Fibroblast of skin of right biceps (primary cell): ENCODE measurements at regions not wholly inside any gene's neighbourhood (a gene's known extent, or its start where the extent isn't known, plus 50 kb on each side); places are given as distances from the start of the nearest gene placed in this dataset.
A peak's percentile ranks its signal among the peaks of the same experiment; 100 is the strongest.

ENCODE experiments used
- DNase-seq: peaks from one replicate; pipeline ENCODE4 v3.0.0-alpha.2; 2013

DNA sequence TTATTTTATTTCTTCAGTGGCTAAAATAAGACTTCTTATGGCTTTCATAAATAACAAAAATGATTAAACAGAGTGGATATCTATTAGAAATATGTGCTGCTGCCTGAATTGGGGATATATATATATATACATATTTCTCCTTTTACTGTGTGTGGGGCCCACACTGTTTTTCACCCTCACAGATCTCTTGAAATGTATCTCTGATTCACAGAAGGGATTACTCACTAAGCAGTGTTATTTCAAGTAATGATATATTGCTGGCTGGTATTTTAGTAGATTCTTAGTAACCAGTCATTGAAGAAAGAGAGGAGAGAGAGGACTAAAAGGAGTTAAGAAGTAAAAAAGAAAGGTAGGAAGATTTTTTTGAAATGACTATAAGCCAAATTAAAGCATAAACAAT lies 308.6 kb upstream of the NRP1 start:
- peak; percentile 90 for DNase-seq

DNA sequence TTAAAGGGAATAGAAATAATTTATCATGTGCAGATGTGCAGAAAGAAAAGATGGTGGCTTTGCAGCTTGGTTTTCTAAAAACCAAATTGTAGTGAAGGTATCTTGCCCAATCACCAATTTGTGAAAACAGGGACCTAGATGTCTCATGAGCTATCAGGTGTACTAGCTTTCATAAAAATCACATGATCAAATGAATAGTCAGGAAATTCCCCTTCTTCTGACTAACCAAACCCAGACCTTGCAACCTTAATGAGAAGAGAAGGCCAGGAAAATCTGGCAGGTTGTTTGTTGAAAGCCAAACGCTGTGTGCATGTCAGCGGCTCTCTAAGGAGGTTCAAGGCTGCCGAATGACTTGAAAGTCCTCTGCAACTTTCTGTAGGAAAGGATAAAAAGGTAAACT lies 304.4 kb upstream of the NRP1 start:
- no peak for DNase-seq

DNA sequence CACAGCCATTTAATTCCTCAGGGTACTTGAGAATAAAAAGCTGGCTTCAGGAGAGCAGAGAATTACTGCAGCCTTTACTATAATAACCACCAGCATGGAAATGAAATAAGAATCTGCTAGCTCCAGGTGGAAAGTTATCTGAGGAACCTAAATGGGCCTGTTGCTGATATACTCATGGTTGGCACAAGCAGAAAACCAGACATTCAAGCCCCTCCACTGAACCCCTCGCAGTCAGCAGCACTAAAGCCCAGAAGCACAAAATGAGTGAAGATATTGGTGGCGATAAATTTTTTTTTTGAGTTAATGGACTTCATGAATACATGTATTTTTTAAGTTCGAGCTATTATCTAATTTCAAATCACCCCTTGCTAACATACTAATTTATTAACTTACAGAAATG lies 303.9 kb upstream of the NRP1 start:
- DNase-seq: no peak

DNA sequence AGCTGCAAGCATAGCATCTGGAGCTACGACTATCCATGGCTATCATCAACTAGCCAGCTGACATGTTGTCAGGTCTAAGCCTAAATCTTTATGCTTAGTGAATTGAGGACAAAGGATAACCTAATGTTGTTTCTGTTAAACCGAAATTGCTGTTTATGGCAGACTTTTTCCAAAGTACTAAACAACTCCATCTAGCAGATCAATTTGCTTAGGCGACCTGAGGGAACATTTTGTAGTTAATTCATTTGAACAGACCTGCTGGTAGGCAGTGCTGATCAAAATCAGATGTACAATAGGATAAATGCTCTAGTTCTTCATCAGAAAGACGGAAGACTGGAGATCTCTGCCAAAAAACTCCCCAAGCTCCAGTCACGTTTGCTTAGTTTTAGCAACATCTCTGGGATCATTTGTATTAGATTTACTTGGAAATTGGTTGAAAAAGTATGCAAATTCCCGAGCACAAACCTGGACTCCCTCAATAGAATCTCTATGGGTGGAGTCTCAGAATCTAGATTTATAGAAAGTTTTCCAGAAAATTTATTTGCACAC lies 301.6 kb upstream of the NRP1 start:
- no peak for DNase-seq

DNA sequence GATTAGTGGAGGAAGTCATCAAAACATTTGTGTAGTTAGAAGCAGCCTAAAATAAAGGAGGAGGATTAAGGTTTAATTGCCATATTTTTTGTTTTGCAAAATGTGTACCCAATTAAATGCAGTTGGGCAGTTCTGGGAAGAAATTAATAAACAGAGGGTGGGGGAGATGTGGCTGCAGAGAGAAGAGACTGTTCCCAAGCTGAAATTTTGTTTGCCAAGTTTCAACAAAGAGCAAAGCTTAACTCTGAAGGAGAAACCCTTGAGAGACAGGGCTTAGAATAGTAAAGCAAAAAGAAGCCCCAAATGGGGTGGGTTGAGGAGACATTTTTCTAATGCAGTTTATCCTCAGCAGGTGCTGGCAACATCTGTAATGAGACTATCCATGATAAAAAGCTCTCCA lies 298.0 kb upstream of the NRP1 start:
- DNase-seq: no peak

DNA sequence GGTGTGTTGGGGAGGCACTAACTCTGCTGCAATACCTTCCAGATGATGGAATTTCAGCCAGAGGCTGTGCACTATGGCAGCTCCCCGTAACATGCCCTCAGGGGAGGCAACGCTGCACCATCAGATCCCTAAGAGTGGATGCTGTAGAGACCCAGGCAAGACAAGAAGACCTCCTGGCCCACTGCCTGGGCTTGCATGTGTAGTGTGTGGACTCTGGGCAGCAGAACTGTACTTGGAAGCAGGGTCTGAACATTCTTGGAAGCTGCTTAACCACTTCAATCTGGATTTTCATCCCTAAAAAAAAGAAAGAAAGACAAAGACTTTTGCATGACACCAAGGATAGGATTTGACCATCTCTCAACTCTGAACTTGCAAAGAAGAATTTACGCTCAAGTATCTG lies 297.5 kb upstream of the NRP1 start:
- no peak for DNase-seq

DNA sequence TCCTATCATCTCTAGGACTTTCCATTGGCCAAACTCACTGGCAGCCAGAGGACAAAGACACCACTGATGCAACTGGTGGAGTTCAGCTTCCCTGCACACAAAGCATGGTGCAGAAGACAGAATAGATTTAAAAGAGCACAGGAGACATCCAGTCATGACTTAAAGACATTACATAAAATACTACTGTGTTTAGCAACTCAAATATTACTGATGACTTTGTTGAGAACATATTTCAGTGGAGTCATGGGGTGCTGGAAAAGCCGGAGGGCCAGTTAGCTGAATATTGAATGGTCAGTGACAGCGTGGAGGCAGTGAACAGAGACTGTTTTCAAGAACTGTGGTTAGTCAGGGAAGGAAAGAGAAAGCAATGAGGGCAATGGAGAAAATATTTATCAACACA lies 296.3 kb upstream of the NRP1 start:
- DNase-seq: no peak

DNA sequence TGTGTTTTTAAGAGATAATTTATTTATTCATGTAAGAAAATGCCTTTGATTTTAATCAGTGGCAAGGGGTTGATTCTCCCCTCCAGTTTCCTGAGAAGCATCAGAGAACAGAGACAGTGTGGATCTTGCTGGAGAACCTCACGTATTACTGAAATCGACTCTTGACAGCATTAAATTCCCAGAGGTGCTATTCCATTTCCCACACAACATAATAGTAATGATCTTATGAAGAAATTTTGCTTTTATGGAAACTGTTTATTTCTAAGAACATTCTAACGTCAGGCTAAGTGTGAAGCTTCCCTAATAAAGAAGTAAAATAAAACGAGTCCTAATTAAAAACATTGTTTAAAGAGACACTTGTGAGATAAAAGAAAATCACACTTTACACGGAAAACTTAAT lies 293.1 kb upstream of the NRP1 start:
- no peak for DNase-seq

DNA sequence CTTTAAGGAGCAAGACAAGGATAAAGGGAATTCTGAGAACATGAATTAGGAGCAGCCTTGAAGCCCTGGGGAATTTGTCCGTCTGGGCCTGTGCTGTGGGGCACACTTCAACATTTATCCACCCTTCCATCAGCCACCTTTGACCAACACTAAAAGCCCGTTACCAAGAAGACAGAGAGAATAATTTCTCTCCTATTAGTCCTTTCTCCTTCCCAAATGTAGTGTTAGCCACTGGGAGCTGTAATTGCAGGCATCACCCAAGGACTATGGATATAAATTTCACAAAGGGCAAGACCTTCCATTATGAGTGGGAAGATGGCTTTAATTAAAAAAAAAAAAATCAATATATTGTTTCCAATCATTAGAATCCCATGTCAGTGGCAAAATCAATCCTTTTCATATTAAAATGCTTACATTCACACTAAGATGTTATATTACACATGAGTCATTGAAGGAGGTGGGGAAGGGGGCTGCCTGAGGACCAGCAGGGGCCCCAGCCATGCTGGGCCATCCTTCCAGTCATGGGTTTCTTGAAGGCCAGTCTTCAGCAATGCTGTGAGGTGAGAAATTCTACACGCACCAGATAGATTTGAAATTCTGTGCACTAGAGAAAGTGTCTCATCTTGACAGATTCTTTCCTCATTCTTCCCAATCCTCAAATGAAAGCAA lies 292.5 kb upstream of the NRP1 start:
- DNase-seq: no peak

DNA sequence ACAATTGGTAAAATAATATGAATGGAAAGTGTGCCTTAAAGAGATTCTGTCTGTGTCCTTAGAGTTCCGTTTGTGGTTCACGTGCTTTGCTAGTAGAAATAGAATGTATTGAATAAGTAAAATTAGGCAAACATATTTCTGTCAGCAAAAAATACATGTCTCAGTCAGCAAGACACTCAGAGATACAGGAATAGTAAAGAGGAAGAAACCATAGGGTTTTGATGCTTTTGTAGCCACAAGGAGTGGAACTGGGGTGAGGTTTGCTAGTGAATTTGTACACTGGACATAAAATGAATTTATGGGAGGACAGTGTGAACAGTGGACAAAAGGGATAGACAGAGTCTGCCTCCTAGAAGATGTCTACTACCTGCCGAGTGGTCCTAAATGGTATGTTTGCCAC lies 289.2 kb upstream of the NRP1 start:
- no peak for DNase-seq

DNA sequence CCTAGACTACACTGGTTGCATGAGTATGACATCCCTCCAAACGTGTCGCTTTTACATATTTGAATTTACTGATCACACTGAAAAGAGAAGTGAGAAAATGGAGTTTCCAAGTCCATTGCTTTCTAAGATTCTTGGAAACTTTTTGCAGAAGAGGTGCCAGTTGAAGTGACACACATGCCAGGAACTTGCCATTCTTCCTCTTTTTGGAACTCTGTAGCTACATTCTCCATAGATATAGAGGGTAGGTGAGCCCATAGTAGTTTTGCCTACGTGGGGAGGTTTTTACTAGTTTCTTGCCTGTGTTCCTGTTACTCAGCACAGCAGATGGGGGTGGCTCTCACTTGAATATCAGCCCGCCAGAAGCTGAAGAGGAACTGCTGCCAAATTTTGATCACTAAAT lies 286.6 kb upstream of the NRP1 start:
- DNase-seq: no peak

DNA sequence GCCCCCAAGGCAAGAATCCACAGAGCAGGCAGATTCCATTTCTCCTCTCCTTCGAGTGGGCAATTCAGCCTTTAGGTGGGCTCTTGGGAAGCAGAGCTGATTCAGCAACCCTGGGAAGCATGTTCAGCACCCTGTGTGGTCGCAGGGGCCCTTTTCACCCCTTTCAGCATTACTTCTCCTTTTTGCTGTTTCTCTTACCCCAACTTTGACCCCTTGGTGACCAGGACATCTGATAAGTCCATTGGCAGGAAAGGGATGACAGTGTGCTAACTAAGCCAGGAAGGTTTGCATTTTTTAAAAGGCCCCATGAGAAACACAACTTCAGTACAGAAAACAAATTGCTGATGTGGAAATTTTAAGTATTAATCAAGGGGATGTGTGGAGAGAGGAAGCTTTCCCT lies 283.7 kb upstream of the NRP1 start:
- no peak for DNase-seq

DNA sequence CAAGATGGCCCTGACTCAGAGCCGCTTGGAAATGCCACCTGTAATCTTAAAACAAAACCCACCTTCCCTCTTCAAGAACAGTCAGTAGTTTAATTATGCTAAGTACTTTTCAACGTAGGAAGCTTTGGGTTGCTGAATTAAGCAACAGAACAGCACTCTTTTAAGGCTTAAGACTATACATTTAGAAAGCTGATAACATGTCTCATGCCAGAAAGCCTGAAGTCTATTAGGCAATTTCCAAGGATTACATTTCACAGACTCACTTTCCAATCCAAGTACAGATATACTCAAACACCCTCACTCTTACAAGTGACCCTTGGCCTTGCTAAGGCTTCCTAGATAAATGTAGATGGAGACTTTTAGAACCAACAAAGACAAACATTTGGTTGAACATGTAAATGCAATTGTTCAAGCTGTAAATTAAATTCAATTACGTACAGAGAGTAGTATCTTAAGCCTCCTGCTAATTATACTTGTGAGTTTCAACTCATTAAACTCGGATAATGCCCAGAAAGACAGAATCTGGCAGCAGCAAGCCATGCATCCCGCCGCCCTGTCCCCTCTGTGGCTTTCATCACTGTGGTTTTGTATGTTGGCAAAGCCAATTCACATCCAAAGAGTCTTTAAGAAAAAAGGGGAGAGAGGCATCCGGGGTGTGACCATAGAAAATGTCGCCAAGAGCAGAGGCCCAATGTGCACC lies 283.1 kb upstream of the NRP1 start:
- DNase-seq: no peak

DNA sequence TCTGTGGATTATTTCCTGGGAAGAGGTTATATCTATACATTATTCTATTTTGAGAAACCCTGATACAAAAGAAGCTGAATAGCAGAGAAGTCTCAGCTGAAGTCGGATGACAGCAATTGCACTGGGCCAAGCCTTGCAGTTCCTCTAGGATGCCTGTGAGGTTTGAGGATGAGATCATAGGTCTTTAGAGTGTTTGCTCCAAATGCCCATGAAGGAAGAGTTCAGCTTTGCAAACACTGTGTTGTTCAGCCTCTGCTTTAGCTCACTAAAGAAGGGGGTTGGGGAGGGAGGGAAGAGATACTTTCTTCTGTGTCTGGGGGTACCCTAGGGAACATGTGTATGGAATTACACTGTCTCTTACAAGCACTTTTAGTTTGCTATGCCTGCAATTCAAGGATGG lies 282.5 kb upstream of the NRP1 start:
- DNase-seq: no peak

DNA sequence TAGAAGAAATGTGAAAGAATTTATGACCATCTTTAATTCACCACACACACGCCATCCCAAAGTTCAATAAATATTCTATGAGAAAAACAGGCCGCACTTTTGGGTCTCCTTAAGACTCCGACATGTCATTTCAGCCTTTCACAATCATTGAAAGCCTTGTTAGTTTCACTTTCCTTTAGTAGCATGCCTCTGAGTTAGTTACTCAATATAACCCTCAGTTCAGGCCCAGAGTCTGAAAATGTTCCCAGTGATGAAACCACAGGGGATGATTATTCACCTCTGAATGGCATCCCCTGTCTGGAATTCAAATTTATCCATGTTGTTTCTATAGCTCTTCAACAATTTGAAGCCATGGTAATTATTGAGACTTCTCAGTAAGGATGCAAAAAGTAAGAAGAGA lies 278.1 kb upstream of the NRP1 start:
- DNase-seq: peak; percentile 60

DNA sequence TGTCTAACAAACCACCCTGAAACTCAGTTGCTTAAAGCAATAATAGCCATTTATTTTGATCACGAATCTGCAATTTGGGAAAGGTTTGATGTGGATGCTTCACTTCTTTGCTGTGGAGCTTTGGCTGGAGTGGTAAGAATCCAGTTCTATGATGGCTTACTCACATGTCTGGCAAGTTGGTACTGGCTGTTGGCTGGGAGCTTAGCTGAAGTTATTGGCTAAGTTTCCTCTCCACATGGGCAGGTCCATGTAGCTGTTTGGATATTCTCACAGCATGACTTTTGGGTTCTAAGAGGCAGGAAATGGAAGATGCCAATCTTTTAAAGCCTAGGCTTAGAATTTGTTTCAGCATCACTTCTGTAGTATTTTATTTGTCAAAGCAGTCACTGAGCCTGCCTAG lies 277.6 kb upstream of the NRP1 start:
- no peak for DNase-seq

DNA sequence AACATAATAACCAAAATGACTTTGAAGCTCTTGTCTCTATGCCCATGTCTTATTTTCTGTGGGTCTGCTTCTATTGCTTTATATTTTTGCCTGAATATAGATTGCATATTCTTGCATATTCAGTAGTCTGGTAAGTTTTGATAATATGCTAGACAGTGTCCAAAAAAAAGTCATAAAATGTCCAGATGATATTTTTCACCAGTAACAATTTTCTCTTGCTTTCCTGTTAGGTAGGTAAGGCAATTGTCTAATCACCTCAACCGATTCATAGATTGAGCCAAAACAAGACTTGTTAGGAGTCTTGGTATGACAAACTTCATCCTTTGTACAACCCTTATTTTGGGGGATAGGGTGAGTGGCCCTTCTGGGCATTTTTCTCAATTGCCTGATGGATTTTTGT lies 277.0 kb upstream of the NRP1 start:
- DNase-seq: no peak

DNA sequence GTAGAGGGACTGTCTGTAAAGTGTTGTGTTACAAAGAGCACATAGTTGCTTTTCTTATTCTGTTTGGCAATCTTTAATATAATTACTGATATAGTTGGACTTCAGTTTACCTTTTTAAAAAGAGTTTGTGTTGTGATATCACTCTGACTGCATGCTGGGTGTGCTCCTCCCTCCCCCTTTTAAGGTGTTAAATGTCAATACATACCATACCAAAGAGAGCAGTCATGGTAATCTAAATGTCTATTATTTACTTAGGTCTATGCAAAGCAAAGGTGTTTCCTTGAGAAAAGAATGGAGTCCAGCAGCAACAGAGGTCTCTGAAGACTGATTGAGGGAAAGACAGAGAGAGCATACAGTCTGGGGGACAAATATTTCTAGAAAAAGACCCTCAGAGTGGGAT lies 275.1 kb upstream of the NRP1 start:
- DNase-seq: no peak

DNA sequence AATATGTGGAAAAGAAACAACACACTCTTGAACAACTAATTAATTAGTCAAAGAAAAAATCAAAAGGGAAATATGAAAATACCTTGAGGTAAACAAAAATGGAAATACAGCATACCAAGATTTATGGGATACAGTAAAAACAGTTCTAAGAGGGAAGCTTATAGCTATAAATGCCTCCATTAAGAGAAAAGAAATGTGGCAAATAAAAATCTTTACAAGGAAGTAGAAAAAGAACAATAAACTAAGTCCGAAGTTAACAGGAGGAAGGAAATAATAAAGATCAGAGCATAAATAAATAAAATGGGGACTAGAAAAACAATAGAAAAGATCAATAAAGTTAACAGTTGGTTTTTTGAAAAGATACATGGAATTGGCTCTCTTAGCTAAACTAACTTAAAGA lies 267.8 kb upstream of the NRP1 start:
- DNase-seq: no peak

DNA sequence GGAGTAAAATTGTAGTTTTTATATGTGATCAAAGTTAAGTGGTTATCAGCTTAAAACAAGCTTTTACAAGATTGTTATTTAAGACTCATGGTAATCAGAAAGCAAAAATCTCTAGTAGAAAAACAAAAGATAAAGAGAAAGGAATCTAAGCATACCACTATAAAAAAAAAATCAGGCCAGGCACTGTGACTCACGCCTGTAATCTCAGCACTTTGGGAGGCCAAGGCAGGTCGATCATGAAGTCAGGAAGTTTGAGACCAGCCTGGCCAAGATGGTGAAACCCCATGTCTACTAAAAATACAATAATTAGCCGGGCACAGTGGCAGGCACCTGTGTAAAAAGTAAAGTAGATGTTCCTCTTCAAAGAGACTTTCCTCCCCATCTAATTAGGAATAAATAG lies 265.9 kb upstream of the NRP1 start:
- DNase-seq: peak; percentile 38

DNA sequence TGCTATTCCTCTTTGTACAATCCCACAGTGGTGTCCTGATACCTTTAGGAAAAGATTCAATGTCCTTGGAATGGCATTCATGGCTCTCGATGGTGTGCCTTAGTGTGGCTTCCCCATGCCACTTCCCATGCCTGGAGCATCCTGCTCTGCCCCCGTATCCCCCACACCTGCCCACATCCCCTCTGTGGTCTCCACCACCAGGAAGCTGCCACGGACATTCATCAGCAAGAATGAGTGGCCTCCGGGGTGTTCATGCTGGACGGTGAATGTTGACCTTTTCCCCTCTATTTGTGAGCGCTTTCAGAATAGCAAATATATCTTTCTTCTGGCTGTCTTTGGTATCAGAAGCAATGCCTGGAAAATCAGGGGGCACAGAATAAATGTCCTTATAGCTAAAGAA lies 262.0 kb upstream of the NRP1 start:
- DNase-seq: no peak

DNA sequence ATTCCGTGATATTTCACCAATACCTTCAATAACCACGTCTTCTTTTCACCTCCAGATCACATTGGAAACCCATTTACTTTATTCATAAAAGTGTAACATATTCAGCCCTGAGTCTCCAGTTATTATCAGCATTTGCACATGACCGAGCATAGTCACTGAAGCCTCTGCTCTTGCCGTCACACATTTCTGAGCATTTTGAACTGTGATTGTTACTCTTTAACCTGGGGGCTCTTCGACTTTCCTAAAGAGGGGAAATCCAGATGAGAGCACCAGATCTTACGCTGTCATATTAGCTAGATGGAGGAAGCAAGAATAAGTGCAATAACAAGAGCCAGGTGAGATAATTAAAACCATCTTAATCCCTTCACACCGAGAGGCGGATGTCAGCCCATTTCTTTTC lies 260.0 kb upstream of the NRP1 start:
- no peak for DNase-seq

DNA sequence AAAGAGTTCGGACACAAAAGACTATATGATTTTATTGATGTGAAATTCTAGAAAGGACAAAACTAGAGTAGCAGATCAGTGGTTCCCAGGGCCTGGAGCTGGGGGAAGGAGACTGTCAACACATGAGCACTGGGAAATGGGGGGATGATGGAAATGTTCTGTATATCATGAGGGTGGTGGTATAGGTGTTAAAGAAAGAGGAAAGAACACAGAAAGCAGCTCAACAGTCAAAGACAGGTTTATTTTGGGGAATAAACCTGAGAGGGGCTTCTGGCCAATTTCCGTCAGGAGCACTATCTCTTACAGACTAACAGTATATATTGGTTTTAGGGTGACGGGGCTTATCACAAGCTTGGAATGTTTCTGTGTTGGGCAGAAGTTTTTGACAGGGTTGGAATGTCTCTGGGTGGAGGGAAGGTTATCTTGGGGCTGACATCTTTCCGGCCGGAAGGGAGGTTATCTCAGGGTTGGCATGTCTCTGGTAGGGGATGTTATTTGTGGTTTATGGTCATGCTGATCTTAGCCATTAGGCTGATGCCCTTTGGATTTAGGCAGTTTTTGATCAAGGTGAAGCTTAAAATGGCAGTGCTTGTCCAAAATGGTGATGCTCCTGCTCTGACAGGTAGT lies 254.6 kb upstream of the NRP1 start:
- DNase-seq: no peak

DNA sequence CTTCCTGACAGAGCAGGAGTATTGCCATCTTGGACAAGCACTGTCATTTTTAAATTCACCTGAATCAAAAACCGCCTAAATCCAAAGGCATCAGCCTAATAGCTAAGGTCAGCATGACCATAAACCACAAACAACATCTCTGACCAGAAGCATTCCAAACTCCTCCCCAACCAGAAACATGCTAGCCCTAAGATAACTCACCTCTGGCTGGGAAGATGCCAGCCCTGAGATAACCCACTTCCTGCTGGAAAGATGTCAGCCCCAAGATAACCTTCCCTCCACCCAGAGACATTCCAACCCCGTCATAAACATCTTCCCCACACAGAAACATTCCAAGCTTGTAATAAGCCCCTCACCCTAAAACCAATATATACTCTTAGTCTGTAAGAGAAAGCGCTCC lies 250.1 kb upstream of the NRP1 start:
- DNase-seq: peak; percentile 53
